A549 (cell line): ENCODE measurements at regions not wholly inside any gene's neighbourhood (a gene's known extent, or its start where the extent isn't known, plus 50 kb on each side); places are given as distances from the start of the nearest gene placed in this dataset.
"Not testable (repeated sequence)": the region's sequence is repeated elsewhere in the genome, so short reads cannot be mapped to it uniquely, and the experiment has no call there.

Experiments used
- ATAC-seq, 2 experiments: fragments of 200-7000 bp in 1 of 2; fragments of >200 bp in 1 of 2; cut with Nextera tagmentation in 1 of 2; cut with Tn5 transposase in 1 of 2; 3 replicates each; pipeline versions ENCODE4 v1.8.0 to v1.9.1; 2018 to 2020; ENCODE audit warnings: mild to moderate bottlenecking in 1 of 2, moderate library complexity in 1 of 2
- CTCF ChIA-PET: fragments of 300-600 bp; sonication (Branson Sonifier 250); formaldehyde crosslinking; extraction: SDS; loops from one replicate; lab custom pipeline; 2021; ENCODE audit warnings: antibody characterized with exemption, inconsistent platforms; lab: Yijun Ruan, JAX
- POLR2A ChIA-PET: fragments of 350-600 bp; formaldehyde crosslinking; extraction: SDS; loops from one replicate; lab custom pipeline; 2021; ENCODE audit warnings: antibody characterized with exemption, inconsistent platforms; lab: Yijun Ruan, JAX
- DNase-seq, 2 experiments: peaks; one replicate each; pipeline versions ENCODE4 v3.0.0 to v3.0.0-alpha.2; 2011 to 2016; ENCODE audit warnings: low read depth in 1 of 2, low spot score in 1 of 2
- FAIRE-seq: peaks from 2 replicates; lab custom pipeline; 2011; peaks lifted over from hg19 to GRCh38; lab: Jason Lieb, UNC
- H3K27ac ChIP-seq, 2 experiments: fragments of >200 bp; sonication (Bioruptor Twin); formaldehyde crosslinking; 3 replicates each; pipeline ENCODE4 v1.5.1; 2016 to 2017
- H3K4me1 ChIP-seq: fragments of >200 bp; sonication (Bioruptor Twin); formaldehyde crosslinking; 3 replicates; pipeline ENCODE4 v1.6.1; 2016
- H3K4me2 ChIP-seq: fragments of >200 bp; sonication (Bioruptor Twin); formaldehyde crosslinking; 3 replicates; pipeline ENCODE4 v1.6.1; 2016
- H3K4me3 ChIP-seq: fragments of >200 bp; sonication (Bioruptor Twin); formaldehyde crosslinking; 3 replicates; pipeline ENCODE4 v1.5.1; 2016
- H3K9me3 ChIP-seq: fragments of >200 bp; sonication (Bioruptor Twin); formaldehyde crosslinking; 3 replicates; pipeline ENCODE4 v1.6.1; 2016
- BHLHE40 ChIP-seq: IDR thresholded peaks from 2 replicates; pipeline ENCODE4 v1.6.1; 2012; ENCODE audit warnings: low read depth, low read length, inconsistent platforms
- CHD4 ChIP-seq: fragments of 200-600 bp; sonication (generic); IDR thresholded peaks from 2 replicates; pipeline ENCODE4 v1.6.1; 2016; ENCODE audit warnings: antibody characterized with exemption, mild to moderate bottlenecking, borderline replicate concordance
- EHF ChIP-seq: fragments of 250-450 bp; sonication (Bioruptor Pico); IDR thresholded peaks from 2 replicates; pipeline ENCODE4 v1.5.0; 2020; ENCODE audit warnings: mild to moderate bottlenecking
- GATA3 ChIP-seq: IDR thresholded peaks from 2 replicates; pipeline ENCODE4 v1.6.1; 2012; ENCODE audit warnings: borderline replicate concordance
- HOXA7 ChIP-seq: fragments of 250-450 bp; sonication (Bioruptor Pico); IDR thresholded peaks from 2 replicates; pipeline ENCODE4 v1.5.0; 2020; ENCODE audit warnings: mild to moderate bottlenecking, moderate library complexity
- JUN ChIP-seq, 2 experiments: fragments of >200 bp; sonication (Bioruptor Twin); formaldehyde crosslinking; IDR thresholded peaks; 2 replicates in 1 of 2; 3 replicates in 1 of 2; pipeline ENCODE4 v1.6.1; 2016 to 2017
- JUNB ChIP-seq: fragments of >200 bp; sonication (Bioruptor Twin); formaldehyde crosslinking; IDR thresholded peaks from 2 replicates; pipeline ENCODE4 v1.6.1; 2016
- KDM1A ChIP-seq: fragments of 200-600 bp; sonication (generic); IDR thresholded peaks from 2 replicates; pipeline ENCODE4 v1.6.1; 2016; ENCODE audit warnings: low read depth, mild to moderate bottlenecking
- KDM5A ChIP-seq: fragments of 200-600 bp; sonication (generic); IDR thresholded peaks from 2 replicates; pipeline ENCODE4 v1.6.1; 2016; ENCODE audit warnings: antibody characterized with exemption, mild to moderate bottlenecking
- MAFK ChIP-seq: fragments of 450-650 bp; IDR thresholded peaks from 2 replicates; pipeline ENCODE4 v1.6.1; 2014; ENCODE audit not compliant: partially characterized antibody
- MAZ ChIP-seq: fragments of 150-350 bp; IDR thresholded peaks from 2 replicates; pipeline ENCODE4 v1.6.1; 2014; ENCODE audit warnings: antibody characterized with exemption, low read depth, low read length, borderline replicate concordance
- NPAS2 ChIP-seq: fragments of 250-450 bp; sonication (Bioruptor Pico); IDR thresholded peaks from 2 replicates; pipeline ENCODE4 v1.8.0; 2022; ENCODE audit warnings: mild to moderate bottlenecking, moderate library complexity, borderline replicate concordance
- PHF8 ChIP-seq: fragments of 200-600 bp; sonication (generic); IDR thresholded peaks from 2 replicates; pipeline ENCODE4 v1.6.1; 2016; ENCODE audit warnings: low read depth, mild to moderate bottlenecking, antibody characterized with exemption, moderate library complexity, borderline replicate concordance
- RARB ChIP-seq: fragments of 250-450 bp; sonication (Bioruptor Pico); IDR thresholded peaks from 2 replicates; pipeline ENCODE4 v1.8.0; 2021; ENCODE audit warnings: mild to moderate bottlenecking, moderate library complexity
- REST ChIP-seq: fragments of 200-600 bp; sonication (generic); IDR thresholded peaks from 2 replicates; pipeline ENCODE4 v1.6.1; 2016; ENCODE audit warnings: antibody characterized with exemption, mild to moderate bottlenecking, moderate library complexity
- SREBF2 ChIP-seq: fragments of 450-650 bp; IDR thresholded peaks from 2 replicates; pipeline ENCODE4 v1.6.1; 2014; ENCODE audit warnings: mild to moderate bottlenecking, moderate library complexity
- USF2 ChIP-seq: fragments of 450-650 bp; IDR thresholded peaks from 2 replicates; pipeline ENCODE4 v1.6.1; 2014; ENCODE audit warnings: antibody characterized with exemption
- ZNF302 ChIP-seq: fragments of 250-450 bp; sonication (Bioruptor Pico); IDR thresholded peaks from 2 replicates; pipeline ENCODE4 v1.9.0; 2021; ENCODE audit warnings: inconsistent platforms, mild to moderate bottlenecking, moderate library complexity
- WGBS: methylation state at CpG from one replicate; pipeline ENCODE4 v1.1.6; 2017; ENCODE audit errors: missing lambda C conversion rate; 5-methylcytosine and 5-hydroxymethylcytosine counted together
- TF ChIP-seq, protein P1 (sequence below): IDR thresholded peaks from 2 replicates; pipeline ENCODE4 v1.6.1; 2012; ENCODE audit warnings: low read depth, borderline replicate concordance
- TF ChIP-seq, protein P2 (sequence below): fragments of >200 bp; sonication (Bioruptor Twin); formaldehyde crosslinking; IDR thresholded peaks from 3 replicates; pipeline ENCODE4 v1.6.1; 2016

DNA sequence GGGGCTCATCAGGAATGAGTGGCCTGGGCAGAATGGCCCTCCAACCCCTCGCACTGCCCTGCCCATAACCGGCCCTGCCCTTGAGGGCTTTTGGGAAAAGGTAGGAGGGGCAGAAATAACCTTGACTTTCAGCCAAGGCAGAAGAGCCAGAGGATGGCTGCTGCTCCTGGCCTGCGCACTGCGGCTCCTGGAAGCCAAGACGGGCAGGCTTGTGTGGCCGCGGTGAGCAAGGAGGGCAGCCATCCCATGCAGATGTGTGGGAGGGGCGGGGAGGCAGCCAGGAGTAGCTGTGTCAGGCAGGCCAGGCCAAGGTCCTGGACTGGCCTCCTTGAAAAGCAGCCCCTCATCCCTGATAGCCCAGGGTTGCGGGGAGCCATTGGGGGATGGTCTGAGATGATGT, 57.6 kb upstream of the URI1 start:
- CTCF ChIA-PET, result interaction anchor here (0.8 to 5.0 kb wide), 3 partner anchors 10 to 274 kb away, joined by 3 to 45 read pairs (median 4); no protein-coding TSS in a partner anchor
- POLR2A ChIA-PET, result no interaction called here
- TF ChIP-seq EHF (CRISPR knock-in tag) (no peak), JUNB (no peak), JUN (IDR thresholded peaks at IDR 0.05) (no peak), GATA3 (no peak), HOXA7 (CRISPR knock-in tag) (no peak), USF2 (no peak), ZNF302 (no peak), RARB (CRISPR knock-in tag) (no peak), MAZ (no peak), MAFK (no peak), KDM1A (no peak), CHD4 (no peak), SREBF2 (no peak), NPAS2 (CRISPR knock-in tag) (no peak), PHF8 (no peak), KDM5A (no peak), REST (no peak), BHLHE40 (no peak)
- TF ChIP-seq, protein P1, sequence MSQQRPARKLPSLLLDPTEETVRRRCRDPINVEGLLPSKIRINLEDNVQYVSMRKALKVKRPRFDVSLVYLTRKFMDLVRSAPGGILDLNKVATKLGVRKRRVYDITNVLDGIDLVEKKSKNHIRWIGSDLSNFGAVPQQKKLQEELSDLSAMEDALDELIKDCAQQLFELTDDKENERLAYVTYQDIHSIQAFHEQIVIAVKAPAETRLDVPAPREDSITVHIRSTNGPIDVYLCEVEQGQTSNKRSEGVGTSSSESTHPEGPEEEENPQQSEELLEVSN, result no peak
- TF ChIP-seq, protein P2, sequence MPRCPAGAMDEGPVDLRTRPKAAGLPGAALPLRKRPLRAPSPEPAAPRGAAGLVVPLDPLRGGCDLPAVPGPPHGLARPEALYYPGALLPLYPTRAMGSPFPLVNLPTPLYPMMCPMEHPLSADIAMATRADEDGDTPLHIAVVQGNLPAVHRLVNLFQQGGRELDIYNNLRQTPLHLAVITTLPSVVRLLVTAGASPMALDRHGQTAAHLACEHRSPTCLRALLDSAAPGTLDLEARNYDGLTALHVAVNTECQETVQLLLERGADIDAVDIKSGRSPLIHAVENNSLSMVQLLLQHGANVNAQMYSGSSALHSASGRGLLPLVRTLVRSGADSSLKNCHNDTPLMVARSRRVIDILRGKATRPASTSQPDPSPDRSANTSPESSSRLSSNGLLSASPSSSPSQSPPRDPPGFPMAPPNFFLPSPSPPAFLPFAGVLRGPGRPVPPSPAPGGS, result no peak
- Histone ChIP-seq H3K9me3 (no peaks in the 10 kb centered on the region), H3K4me1 (no peaks in the 10 kb centered on the region; the same call in 2 of the 3 replicates), H3K27ac (no peak overlapping the region), H3K4me2 (no peak overlapping the region), H3K4me3 (no peak overlapping the region)
- ATAC-seq, result no peak
- WGBS, result 75% methylated on average over 9 of the region's 9 CpGs
- DNase-seq, result no peak
- no peak for FAIRE-seq

DNA sequence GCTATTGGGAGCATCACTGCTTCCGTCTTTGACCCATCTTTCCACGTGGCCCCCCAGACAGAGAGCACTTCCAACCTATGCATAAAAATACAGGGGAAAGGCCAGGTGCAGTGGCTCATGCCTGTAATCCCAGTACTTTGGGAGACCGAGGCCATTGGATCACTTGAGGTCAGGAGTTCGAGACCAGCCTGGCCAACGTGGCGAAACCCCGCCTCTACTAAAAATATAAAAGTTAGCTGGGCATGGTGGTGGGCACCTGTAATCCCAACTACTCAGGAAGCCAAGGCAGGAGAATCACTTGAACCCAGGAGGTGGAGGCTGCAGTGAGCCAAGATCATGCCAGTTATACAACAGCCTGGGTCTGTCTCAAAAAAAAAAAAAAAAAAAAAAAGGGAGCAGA, 55.9 kb upstream of the URI1 start:
- not testable (repeated sequence) for ATAC-seq, H3K4me1 ChIP-seq, H3K9me3 ChIP-seq, H3K27ac ChIP-seq, H3K4me2 ChIP-seq, H3K4me3 ChIP-seq, FAIRE-seq, DNase-seq
- WGBS, result 64% methylated on average over 7 of the region's 7 CpGs
- POLR2A ChIA-PET, result interaction anchor here (0.7 kb wide), 1 partner anchor 142 kb away, joined by 5 read pairs; no protein-coding TSS in a partner anchor
- CTCF ChIA-PET, result interaction anchor here (0.7 to 5.0 kb wide), 7 partner anchors 8 to 156 kb away, joined by 3 to 45 read pairs (median 4); no protein-coding TSS in a partner anchor
